PC-3 (cell line): ENCODE measurements at regions not wholly inside any gene's neighbourhood (a gene's known extent, or its start where the extent isn't known, plus 50 kb on each side); places are given as distances from the start of the nearest gene placed in this dataset.

Experiments
- ATAC-seq: fragments of 200-7000 bp; cut with Tn5 transposase; 2 replicates; pipeline ENCODE4 v1.9.1; 2020; ENCODE audit warnings: mild to moderate bottlenecking, moderate library complexity
- BruUV-seq: library from RNA; stranded (reverse); fragments of 400-500 nt; replicated peaks from 2 replicates; lab custom pipeline; 2021; lab: Mats Ljungman, UMichigan
- CTCF ChIA-PET: fragments of 300-600 bp; sonication (Branson Sonifier 250); formaldehyde crosslinking; loops from one replicate; lab custom pipeline; 2022; ENCODE audit warnings: antibody characterized with exemption; lab: Charles Lee
- POLR2A ChIA-PET: fragments of 300-600 bp; sonication (Branson Sonifier 250); formaldehyde crosslinking; loops from one replicate; lab custom pipeline; 2022; ENCODE audit warnings: antibody characterized with exemption; ENCODE audit not compliant: unreplicated experiment; lab: Charles Lee
- DNase-seq: peaks from one replicate; pipeline ENCODE4 v3.0.0-alpha.2; 2015
- H2AFZ ChIP-seq: fragments of 300-600 bp; sonication (generic); 2 replicates; pipeline ENCODE4 v1.6.0; 2016; ENCODE audit warnings: antibody characterized with exemption, low read length
- H3F3A ChIP-seq: fragments of 300-600 bp; sonication (generic); one replicate; pipeline ENCODE4 v1.6.0; 2017; ENCODE audit warnings: antibody characterized with exemption, low read length, control low read depth, mild to moderate bottlenecking; ENCODE audit not compliant: unreplicated experiment
- H3K27ac ChIP-seq: fragments of 300-600 bp; sonication (generic); 2 replicates; pipeline ENCODE4 v1.5.1; 2016; ENCODE audit warnings: mild to moderate bottlenecking, low read length
- H3K27me3 ChIP-seq: fragments of 300-600 bp; sonication (generic); 2 replicates; pipeline ENCODE4 v1.6.1; 2016; ENCODE audit warnings: low read length, mixed read lengths
- H3K36me3 ChIP-seq: fragments of 300-600 bp; sonication (generic); 2 replicates; pipeline ENCODE4 v1.6.1; 2016; ENCODE audit warnings: low read depth, mixed run types, low read length, mixed read lengths
- H3K4me1 ChIP-seq: fragments of 300-600 bp; sonication (generic); 2 replicates; pipeline ENCODE4 v1.5.1; 2016; ENCODE audit warnings: low read length; ENCODE audit not compliant: insufficient read depth
- H3K4me2 ChIP-seq: fragments of 300-600 bp; sonication (generic); 2 replicates; pipeline ENCODE4 v1.6.0; 2016; ENCODE audit warnings: low read length
- H3K4me3 ChIP-seq: fragments of 300-600 bp; sonication (generic); 2 replicates; pipeline ENCODE4 v1.5.1; 2016; ENCODE audit warnings: mild to moderate bottlenecking, low read length, mixed read lengths
- H3K79me2 ChIP-seq: fragments of 300-600 bp; sonication (generic); 2 replicates; pipeline ENCODE4 v1.6.1; 2017; ENCODE audit warnings: low read length, mixed read lengths
- H3K9ac ChIP-seq: fragments of 300-600 bp; sonication (generic); 2 replicates; pipeline ENCODE4 v1.6.0; 2016; ENCODE audit warnings: mild to moderate bottlenecking, low read length
- H3K9me2 ChIP-seq: fragments of 300-600 bp; sonication (generic); replicated peaks from 2 replicates; pipeline ENCODE4 v1.6.1; 2016; ENCODE audit warnings: mixed run types, low read length, mixed read lengths
- H3K9me3 ChIP-seq: fragments of 300-600 bp; sonication (generic); 2 replicates; pipeline ENCODE4 v1.6.1; 2016; ENCODE audit warnings: low read length, mixed read lengths
- H4K20me1 ChIP-seq: fragments of 300-600 bp; sonication (generic); 2 replicates; pipeline ENCODE4 v1.6.1; 2016; ENCODE audit warnings: low read length, mixed read lengths
- EZH2 ChIP-seq: fragments of 300-600 bp; sonication (generic); IDR thresholded peaks from one replicate; pipeline ENCODE4 v1.6.1; 2017; ENCODE audit warnings: antibody characterized with exemption, mild to moderate bottlenecking, low read length; ENCODE audit not compliant: unreplicated experiment
- EZH2phosphoT487 ChIP-seq: fragments of 300-600 bp; sonication (generic); IDR thresholded peaks from 2 replicates; pipeline ENCODE4 v1.6.1; 2018; ENCODE audit warnings: mild to moderate bottlenecking, antibody characterized with exemption, low read length, borderline replicate concordance
- intact Hi-C: fragments of 100-400 bp; cut with micrococcal nuclease; formaldehyde crosslinking; loops from 2 replicates; pipeline ENCODE4 v1.9.0; 2023
- TF ChIP-seq, protein P1 (sequence below): fragments of 300-600 bp; sonication (generic); conservative IDR thresholded peaks from 2 replicates; pipeline ENCODE4 v1.5.1; 2017; ENCODE audit warnings: antibody characterized with exemption, low read depth, mild to moderate bottlenecking, low read length

DNA sequence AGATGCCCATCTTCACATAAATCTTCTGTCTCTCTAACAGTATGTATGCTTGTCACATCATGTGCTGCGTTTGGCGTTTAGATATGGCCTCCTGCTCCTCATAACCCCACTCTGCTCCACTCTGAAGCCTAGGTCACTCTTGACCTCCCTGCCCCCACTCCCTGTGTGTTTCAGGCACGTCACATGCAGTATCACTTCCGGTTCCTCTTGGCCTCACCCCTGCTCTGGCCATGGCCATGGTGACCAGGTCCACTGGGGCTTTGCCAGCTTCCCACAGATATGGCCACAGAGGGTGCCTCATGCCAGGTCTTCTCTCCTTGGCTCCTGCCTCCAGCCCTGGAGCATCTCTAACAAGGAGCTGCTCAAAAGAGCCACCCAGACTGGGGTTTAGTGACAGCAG lies 160.0 kb downstream of the RNF152 start:
- H2AFZ ChIP-seq, result no peak overlapping the region
- ChIA-PET CTCF (no interaction called here), POLR2A (no interaction called here)
- H3K27me3 ChIP-seq, result peaks cover 79% of the 10 kb centered on the region
- no peaks in the 10 kb centered on the region for H3K79me2 ChIP-seq
- H3K9me2 ChIP-seq, result no peaks in the 10 kb centered on the region
- H3K4me1 ChIP-seq, result no peaks in the 10 kb centered on the region
- no peak for DNase-seq
- TF ChIP-seq, protein P1, sequence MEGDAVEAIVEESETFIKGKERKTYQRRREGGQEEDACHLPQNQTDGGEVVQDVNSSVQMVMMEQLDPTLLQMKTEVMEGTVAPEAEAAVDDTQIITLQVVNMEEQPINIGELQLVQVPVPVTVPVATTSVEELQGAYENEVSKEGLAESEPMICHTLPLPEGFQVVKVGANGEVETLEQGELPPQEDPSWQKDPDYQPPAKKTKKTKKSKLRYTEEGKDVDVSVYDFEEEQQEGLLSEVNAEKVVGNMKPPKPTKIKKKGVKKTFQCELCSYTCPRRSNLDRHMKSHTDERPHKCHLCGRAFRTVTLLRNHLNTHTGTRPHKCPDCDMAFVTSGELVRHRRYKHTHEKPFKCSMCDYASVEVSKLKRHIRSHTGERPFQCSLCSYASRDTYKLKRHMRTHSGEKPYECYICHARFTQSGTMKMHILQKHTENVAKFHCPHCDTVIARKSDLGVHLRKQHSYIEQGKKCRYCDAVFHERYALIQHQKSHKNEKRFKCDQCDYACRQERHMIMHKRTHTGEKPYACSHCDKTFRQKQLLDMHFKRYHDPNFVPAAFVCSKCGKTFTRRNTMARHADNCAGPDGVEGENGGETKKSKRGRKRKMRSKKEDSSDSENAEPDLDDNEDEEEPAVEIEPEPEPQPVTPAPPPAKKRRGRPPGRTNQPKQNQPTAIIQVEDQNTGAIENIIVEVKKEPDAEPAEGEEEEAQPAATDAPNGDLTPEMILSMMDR, result no peak
- TF ChIP-seq EZH2phosphoT487 (no peak), EZH2 (no peak)
- no peak overlapping the region for H3K4me3 ChIP-seq
- no TSS peak for BruUV-seq
- no peaks in the 10 kb centered on the region for H3K9me3 ChIP-seq
- no peak overlapping the region for H3K4me2 ChIP-seq
- no peak overlapping the region for H3K9ac ChIP-seq
- H3K27ac ChIP-seq, result no peak overlapping the region
- ATAC-seq, result no peak
- intact Hi-C loops, result no loop called here
- no peaks in the 10 kb centered on the region for H4K20me1 ChIP-seq
- H3F3A ChIP-seq, result no peaks in the 10 kb centered on the region
- no peaks in the 10 kb centered on the region for H3K36me3 ChIP-seq

DNA sequence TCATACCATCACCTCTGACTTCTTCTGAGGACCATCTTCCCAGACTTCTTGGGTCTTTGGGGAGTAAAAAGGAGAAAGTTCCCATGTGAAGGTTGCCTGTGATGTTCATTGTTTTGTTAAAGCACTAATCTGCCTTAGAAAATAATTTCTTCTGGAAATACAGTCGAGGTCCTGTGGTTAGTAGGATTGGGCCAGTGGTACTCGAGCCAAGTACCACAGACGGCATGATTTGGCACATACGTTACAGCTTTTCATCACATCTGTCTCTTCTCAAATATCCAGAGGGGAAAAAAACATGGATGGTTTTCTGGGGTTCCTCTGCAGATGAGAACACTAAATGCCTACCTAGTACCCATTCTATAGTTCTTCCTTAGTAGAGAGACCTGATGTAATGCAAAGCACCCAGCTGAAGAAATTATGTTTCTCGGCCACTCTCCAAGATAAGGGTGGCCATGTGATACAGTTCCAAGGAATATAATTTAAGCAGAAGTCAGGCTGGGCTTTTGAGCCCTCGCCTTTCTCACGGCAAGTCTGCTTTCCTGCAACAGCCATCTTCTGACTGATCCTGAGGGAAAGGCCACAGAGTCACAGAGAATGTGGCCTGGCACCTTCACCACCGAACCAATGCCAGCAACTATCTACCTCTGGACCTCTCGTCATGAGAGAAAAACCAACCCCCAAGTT lies 161.0 kb downstream of the RNF152 start:
- POLR2A ChIA-PET, result no interaction called here
- Histone ChIP-seq H3K36me3 (no peaks in the 10 kb centered on the region), H4K20me1 (no peaks in the 10 kb centered on the region), H3K4me2 (no peak overlapping the region), H3K4me3 (no peak overlapping the region), H3K9me2 (no peaks in the 10 kb centered on the region), H3F3A (no peaks in the 10 kb centered on the region), H3K9ac (no peak overlapping the region), H3K9me3 (no peaks in the 10 kb centered on the region), H3K27me3 (peaks cover 73% of the 10 kb centered on the region), H3K79me2 (no peaks in the 10 kb centered on the region), H3K4me1 (no peaks in the 10 kb centered on the region), H3K27ac (no peak overlapping the region), H2AFZ (no peak overlapping the region)
- intact Hi-C loops, result no loop called here
- TF ChIP-seq, protein P1, result no peak
- TF ChIP-seq EZH2 (no peak), EZH2phosphoT487 (no peak)
- DNase-seq, result no peak
- CTCF ChIA-PET, result no interaction called here
- no TSS peak for BruUV-seq
- no peak for ATAC-seq

DNA sequence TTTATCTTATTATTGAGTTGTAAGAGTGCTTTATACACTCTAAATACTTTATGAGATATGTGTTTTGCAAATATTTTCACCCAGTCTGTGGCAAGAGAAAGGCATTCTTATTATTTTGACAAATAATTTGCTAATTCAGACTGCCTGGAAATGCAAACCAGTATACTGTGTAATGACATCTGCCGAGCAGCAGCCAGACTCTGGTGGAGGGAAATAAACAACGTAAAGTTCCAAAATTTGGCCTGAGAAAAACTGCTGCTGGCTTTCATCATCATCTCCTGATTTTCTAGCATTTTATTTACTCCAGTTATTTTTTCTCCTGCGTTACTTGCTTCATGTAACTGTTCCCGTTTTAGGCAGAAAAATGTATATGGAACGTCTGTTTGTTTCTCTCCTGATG lies 161.6 kb downstream of the RNF152 start:
- H3K4me3 ChIP-seq, result no peak overlapping the region
- no peaks in the 10 kb centered on the region for H3K79me2 ChIP-seq
- ATAC-seq (no peak), DNase-seq (no peak)
- no peaks in the 10 kb centered on the region for H4K20me1 ChIP-seq
- H3K27me3 ChIP-seq, result peaks cover 67% of the 10 kb centered on the region
- no peaks in the 10 kb centered on the region for H3K36me3 ChIP-seq
- no peak overlapping the region for H2AFZ ChIP-seq
- no peak overlapping the region for H3K9ac ChIP-seq
- H3K4me1 ChIP-seq, result no peaks in the 10 kb centered on the region
- CTCF ChIA-PET, result no interaction called here
- POLR2A ChIA-PET, result no interaction called here
- no peak overlapping the region for H3K27ac ChIP-seq
- H3K9me3 ChIP-seq, result no peaks in the 10 kb centered on the region
- no peaks in the 10 kb centered on the region for H3K9me2 ChIP-seq
- H3F3A ChIP-seq, result no peaks in the 10 kb centered on the region
- intact Hi-C loops, result no loop called here
- H3K4me2 ChIP-seq, result no peak overlapping the region
- TF ChIP-seq, protein P1, result no peak
- no peak for TF ChIP-seq EZH2phosphoT487
- TF ChIP-seq EZH2, result no peak
- no TSS peak for BruUV-seq
